T-helper 1 cell treated with Interleukin-12 subunit alpha and Interleukin-12 subunit beta and Interleukin-4 antibody, amounts not matched to agents 30 ng/mL and 1 ng/mL, for 36 hours (primary cell): ENCODE measurements at regions not wholly inside any gene's neighbourhood (a gene's known extent, or its start where the extent isn't known, plus 50 kb on each side); places are given as distances from the start of the nearest gene placed in this dataset.
"Not testable (repeated sequence)": the region's sequence is repeated elsewhere in the genome, so short reads cannot be mapped to it uniquely, and the experiment has no call there.

Experiments
- intact Hi-C: fragments of 100-400 bp; cut with micrococcal nuclease; formaldehyde crosslinking; loops from one replicate; pipeline ENCODE4 v1.15.1; 2024

GRCh38 chr7:149930374-149931068 is 56.8 kb downstream of the ATP6V0E2 start:
- intact Hi-C loops = not testable (repeated sequence)

GRCh38 chr7:149933776-149934175 is 60.0 kb downstream of the ATP6V0E2 start:
- intact Hi-C loops = not testable (repeated sequence)

- intact Hi-C loops = not testable (repeated sequence)
Observed at GRCh38 chr7:149947346-149947745, 73.6 kb downstream of the ATP6V0E2 start.

- intact Hi-C loops = not testable (repeated sequence)
Observed at GRCh38 chr7:149948444-149948843, 74.7 kb downstream of the ATP6V0E2 start.

GRCh38 chr7:149949863-149950577 is 76.3 kb downstream of the ATP6V0E2 start:
- intact Hi-C loops = not testable (repeated sequence)

GRCh38 chr7:149950578-149950924 is 76.8 kb downstream of the ATP6V0E2 start:
- intact Hi-C loops = not testable (repeated sequence)

- intact Hi-C loops = not testable (repeated sequence)
Observed at GRCh38 chr7:149951579-149951978, 77.8 kb downstream of the ATP6V0E2 start.

GRCh38 chr7:149958880-149959279 is 85.1 kb downstream of the ATP6V0E2 start:
- intact Hi-C loops = not testable (repeated sequence)

- intact Hi-C loops = loop anchor here (2.0 kb wide), 1 partner anchor 96 kb away; no protein-coding TSS in a partner anchor
Observed at GRCh38 chr7:149960863-149961262, 87.1 kb downstream of the ATP6V0E2 start.

GRCh38 chr7:149961878-149962277 is 88.1 kb downstream of the ATP6V0E2 start:
- intact Hi-C loops = loop anchor here (2.0 kb wide), 1 partner anchor 97 kb away; no protein-coding TSS in a partner anchor

GRCh38 chr7:149962685-149963319 is 89.0 kb downstream of the ATP6V0E2 start:
- intact Hi-C loops = not testable (repeated sequence)

GRCh38 chr7:149963985-149964384 is 90.2 kb downstream of the ATP6V0E2 start:
- intact Hi-C loops = not testable (repeated sequence)

- intact Hi-C loops = not testable (repeated sequence)
Observed at GRCh38 chr7:149966444-149966843, 92.7 kb downstream of the ATP6V0E2 start.

GRCh38 chr7:149972977-149973376 is 99.2 kb downstream of the ATP6V0E2 start:
- intact Hi-C loops = not testable (repeated sequence)

- intact Hi-C loops = not testable (repeated sequence)
Observed at GRCh38 chr7:149973681-149974080, 99.9 kb downstream of the ATP6V0E2 start.

GRCh38 chr7:149975608-149976007 is 101.8 kb downstream of the ATP6V0E2 start:
- intact Hi-C loops = not testable (repeated sequence)

- intact Hi-C loops = not testable (repeated sequence)
Observed at GRCh38 chr7:149978537-149978936, 104.8 kb downstream of the ATP6V0E2 start.

- intact Hi-C loops = not testable (repeated sequence)
Observed at GRCh38 chr7:149978944-149979343, 105.2 kb downstream of the ATP6V0E2 start.

- intact Hi-C loops = not testable (repeated sequence)
Observed at GRCh38 chr7:149982537-149983112, 108.9 kb downstream of the ATP6V0E2 start.

GRCh38 chr7:149986866-149987265 is 113.1 kb downstream of the ATP6V0E2 start:
- intact Hi-C loops = not testable (repeated sequence)

GRCh38 chr7:149991652-149992302 is 118.0 kb downstream of the ATP6V0E2 start:
- intact Hi-C loops = not testable (repeated sequence)
